HG02970 (cell line): ENCODE measurements at regions not wholly inside any gene's neighbourhood (a gene's known extent, or its start where the extent isn't known, plus 50 kb on each side); places are given as distances from the start of the nearest gene placed in this dataset.
"Not testable (repeated sequence)": the region's sequence is repeated elsewhere in the genome, so short reads cannot be mapped to it uniquely, and the experiment has no call there.

Experiments used
- ATAC-seq: cut with Tn5 transposase; IDR thresholded peaks from one replicate; pipeline ENCODE4 v1.9.1; 2021; ENCODE audit warnings: mild to moderate bottlenecking, moderate library complexity, moderate number of reproducible peaks; ENCODE audit not compliant: unreplicated experiment, low FRiP score

DNA sequence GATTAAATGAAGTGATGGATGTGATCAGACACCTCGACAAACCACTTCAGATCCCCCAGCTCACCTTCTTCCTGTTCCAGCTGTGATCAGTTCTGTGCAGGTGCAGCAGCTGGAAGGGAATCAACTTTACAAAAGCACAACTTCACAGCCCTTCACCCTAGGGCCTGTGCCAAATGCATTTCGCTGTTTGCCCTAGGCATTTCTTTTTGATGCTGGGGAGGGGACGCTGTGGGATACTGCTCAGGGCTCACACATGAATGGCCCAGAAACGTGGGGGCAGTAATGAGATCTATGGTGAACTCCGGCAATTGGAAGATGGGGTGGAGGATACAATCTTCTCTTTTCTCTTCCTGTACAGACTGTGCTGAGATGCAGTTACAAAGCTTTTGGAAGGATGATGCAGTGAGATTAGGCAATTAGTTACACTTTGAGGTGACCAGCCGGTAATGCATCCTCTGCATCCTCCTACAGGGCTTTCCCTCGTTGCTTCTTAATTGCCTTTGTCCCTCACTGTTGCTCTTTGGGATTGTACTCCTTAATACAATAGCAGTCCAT, 215.1 kb upstream of the PITX2 start:
- ATAC-seq = no peak

GRCh38 chr4:110840221-110840654, 217.4 kb upstream of the PITX2 start:
- ATAC-seq = no peak

DNA sequence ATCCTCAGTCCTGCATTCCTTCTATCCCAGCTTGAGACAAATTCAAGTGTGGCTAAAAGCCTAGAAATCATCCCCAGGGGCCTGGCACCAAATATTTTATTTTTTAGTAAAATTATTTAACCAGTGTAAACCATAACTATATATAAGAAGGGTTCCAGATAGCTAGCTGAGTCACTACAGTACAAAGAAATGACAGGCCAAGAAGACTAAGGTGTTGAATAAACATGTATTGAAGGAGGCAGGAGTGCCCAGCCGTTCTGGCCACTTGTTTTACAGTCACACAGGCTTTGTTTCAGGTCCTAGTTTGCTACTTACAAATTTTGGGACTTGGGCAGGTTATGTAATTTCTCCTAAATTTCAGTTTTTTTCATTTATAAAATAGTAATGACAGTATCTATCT, 225.9 kb upstream of the PITX2 start:
- ATAC-seq = no peak

GRCh38 chr4:110849461-110849860, 226.6 kb upstream of the PITX2 start:
- no peak for ATAC-seq

GRCh38 chr4:110850461-110851442, 227.9 kb upstream of the PITX2 start:
- ATAC-seq = no peak

DNA sequence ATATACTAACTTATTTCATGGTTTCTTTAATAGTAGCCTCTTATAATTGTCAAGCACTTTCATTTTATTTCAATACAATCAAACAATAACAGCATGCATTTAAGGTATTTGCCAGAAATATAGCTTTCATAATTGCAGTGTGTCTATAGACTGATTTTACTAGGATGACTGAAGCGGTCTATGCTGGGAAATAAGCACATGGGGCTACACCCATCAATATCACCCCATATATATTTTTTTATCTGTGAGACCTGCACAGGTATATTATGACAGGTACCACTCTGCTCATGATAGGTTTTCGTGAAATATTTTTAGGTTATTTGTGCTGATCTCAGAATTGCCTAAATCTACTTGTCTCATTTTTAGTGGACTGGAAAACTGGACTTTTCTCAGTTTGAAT, 229.1 kb upstream of the PITX2 start:
- ATAC-seq = no peak

GRCh38 chr4:110852793-110853192, 229.9 kb upstream of the PITX2 start:
- ATAC-seq = no peak

DNA sequence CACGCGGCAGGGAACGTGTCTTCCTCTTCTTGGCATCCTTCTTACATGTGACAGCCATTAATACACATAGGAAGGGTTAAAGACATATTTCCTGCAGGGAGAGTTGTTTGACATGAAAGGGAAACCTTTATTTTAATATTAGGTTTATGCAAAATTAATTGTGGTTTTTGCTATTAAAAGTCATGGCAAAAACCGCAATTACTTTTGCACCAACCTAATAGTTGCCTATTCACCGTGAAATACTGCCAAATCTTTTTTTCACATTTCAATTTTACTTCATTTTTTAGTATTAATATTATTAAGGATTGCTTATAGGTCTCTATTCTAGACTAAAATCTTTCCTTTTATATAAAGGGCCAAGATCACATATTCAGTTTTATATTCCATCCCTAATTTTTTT, 230.4 kb upstream of the PITX2 start:
- no peak for ATAC-seq

DNA sequence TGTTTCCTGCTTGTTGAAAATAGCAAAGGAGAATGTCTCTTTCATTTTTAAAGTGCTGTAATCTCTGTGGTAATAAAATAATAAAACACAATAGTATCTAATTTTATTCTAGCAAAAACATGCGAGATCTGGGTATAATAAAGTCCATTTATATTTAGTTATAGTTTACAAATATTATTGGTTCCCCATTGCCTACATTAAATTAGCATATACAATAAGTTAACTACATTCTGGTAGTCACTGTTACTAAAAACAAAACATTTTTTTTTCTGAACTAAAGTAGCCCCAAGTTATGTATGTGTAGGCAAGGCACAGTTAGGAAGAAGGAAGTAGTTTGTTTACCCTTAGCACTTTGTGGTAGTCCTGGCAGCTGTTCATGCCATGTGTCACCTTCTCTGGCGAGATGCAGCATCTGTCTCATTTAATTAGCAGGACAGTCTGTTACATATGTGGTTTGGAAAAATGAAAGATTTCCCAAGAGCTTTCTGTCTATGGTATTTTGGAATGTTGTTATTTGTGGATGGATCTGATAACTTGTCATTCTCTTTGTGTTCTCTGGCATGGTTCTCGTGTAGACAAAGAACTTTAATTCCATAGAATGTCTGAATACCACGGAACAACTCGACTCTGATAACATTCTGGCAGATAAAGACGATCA, 231.3 kb upstream of the PITX2 start:
- ATAC-seq = no peak

DNA sequence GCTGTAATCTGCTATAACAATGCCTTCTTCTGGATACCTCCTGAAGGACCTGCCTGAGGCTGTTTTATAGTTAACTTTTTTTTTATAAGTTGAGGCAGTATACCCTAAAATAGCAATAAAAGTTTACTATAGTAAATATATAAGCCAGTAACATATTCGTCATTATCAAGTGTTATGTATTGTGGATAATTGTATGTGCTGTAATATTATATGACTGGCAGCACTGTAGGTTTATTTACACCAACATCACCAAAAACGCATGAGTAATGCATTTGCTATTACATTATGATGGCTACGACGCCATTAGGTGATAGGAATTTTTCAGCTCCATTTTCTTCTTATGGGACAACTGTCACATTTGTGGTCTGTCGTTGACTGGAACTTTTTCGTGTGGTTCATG, 237.2 kb upstream of the PITX2 start:
- no peak for ATAC-seq

DNA sequence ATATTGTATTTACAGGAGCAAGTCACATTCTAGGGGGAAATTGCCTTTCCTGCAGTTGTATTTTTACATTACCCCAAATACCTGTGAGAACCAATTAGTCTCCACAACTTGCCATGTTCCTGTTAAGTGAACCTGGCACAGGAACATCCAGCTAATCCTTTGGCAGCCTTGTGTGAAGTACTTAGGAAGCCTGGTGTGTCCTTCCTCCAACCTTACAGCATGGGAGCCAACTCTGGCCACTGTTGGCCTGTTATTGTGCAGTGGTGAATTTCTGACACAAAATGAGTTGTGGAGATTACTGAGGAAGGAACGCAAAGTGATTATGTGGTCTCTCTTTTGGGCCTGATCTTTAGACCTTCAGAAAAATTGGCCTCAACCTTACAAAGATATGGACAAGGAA, 238.0 kb upstream of the PITX2 start:
- no peak for ATAC-seq

DNA sequence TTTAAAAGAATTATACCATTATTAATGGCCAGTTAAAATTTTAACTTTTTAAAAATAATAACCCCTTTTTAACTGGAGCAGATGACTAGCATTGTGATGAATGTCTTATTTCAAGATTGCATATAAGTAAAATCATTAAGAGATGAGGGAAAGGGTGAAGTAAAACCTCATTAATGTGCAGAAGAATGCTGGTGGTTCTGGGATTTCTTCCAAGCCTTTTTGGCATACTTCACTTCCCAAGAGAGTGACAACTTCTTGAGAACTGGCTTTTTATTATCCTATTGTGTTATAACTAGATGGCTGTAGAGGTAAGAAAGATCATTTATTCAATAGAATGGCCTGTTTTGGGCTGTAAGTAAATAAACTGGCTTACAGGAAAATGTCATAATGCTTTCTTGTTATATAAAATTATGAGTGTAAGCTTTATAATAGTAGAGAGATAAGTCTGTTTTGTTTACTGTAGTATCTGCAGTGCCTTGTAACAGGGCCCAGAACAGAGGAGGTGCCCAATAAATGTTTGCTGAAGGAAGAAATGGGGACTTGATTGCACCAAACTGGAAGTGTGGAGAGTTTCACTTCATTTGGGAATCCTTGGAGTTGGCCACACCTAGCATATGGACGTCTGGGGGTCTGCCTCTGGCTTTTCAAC, 242.9 kb upstream of the PITX2 start:
- ATAC-seq = no peak

DNA sequence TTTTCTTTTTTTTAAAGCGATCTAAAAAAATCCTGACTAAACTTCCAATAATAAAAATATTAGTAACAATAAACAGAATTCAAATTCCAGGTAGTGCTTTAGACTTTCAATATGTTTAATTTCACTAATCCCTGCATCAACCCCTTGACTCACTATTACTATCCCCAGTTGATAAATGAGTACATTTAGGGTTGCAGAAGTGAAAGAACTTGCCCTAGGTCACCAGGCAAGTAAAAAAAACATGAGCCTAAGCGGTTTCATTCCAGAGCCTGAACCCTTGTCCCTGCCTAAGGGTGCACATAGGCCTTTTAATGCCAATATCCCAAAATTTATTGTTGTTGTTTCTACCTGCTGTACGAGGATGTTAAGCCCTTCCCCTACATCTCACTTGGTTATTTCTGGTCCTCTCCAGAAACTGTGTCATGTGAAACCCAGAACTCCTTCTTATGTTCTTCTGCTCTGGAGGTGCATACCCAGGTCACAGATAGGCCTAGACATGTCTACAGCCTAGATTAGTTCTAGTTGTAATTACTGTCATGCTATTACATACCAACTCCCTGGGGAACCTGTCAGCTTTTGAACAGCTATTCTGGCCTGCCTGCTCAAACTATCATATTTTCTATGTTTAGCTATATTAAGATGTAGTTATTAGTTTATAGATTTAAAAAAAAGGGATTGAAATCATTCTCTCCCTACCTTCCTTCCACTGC, 244.5 kb upstream of the PITX2 start:
- peak; percentile 64 for ATAC-seq

- no peak for ATAC-seq
Measured at GRCh38 chr4:110867981-110868720, 245.3 kb upstream of the PITX2 start.

DNA sequence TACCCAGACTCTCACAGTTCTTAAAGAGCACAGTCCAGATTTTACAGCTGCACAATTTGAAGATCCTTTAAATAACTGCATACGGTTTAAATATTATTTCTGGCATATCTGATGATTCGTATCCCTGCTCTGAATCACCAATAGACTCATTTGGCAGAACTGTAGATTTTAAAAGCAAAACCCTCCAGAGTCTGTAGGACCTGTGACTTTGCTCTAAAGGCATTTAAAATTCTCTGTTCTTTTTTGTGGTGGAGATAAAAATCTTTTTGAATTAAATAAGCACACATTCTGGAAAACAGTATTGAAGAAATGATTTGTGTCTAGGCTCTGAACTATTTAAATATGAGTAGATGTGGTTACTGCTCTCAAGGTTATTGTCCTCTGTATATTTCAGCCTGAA, 246.2 kb upstream of the PITX2 start:
- no peak for ATAC-seq

- peak; percentile 89 for ATAC-seq
Measured at GRCh38 chr4:110869862-110870572, 247.1 kb upstream of the PITX2 start.

GRCh38 chr4:110876214-110876613, 253.3 kb upstream of the PITX2 start:
- ATAC-seq = not testable (repeated sequence)

- ATAC-seq = no peak
Measured at GRCh38 chr4:110876866-110877265, 254.0 kb upstream of the PITX2 start.

- no peak for ATAC-seq
Measured at GRCh38 chr4:110877778-110878370, 255.0 kb upstream of the PITX2 start.
